Activated CD4-positive, alpha-beta memory T cell treated with anti-CD3 and anti-CD28 coated beads for 36 hours (primary cell): ENCODE measurements at regions not wholly inside any gene's neighbourhood (a gene's known extent, or its start where the extent isn't known, plus 50 kb on each side); places are given as distances from the start of the nearest gene placed in this dataset.

Source experiments
- CTCF ChIA-PET: fragments of 350-600 bp; sonication (Branson Sonifier 250); formaldehyde crosslinking; loops from one replicate; lab custom pipeline; 2021; ENCODE audit warnings: antibody characterized with exemption, inconsistent platforms; lab: Charles Lee
- POLR2A ChIA-PET: fragments of 350-600 bp; sonication (Branson Sonifier 250); formaldehyde crosslinking; loops from one replicate; lab custom pipeline; 2021; ENCODE audit warnings: antibody characterized with exemption; lab: Charles Lee
- DNase-seq: peaks from one replicate; pipeline ENCODE4 v3.0.0-alpha.2; 2020
- H3K27ac Mint-ChIP-seq: one replicate; pipeline ENCODE4 v1.8.0; 2021; ENCODE audit warnings: mixed read lengths
- H3K27me3 Mint-ChIP-seq: one replicate; pipeline ENCODE4 v1.8.0; 2021; ENCODE audit warnings: mixed read lengths
- H3K36me3 Mint-ChIP-seq: one replicate; pipeline ENCODE4 v1.8.0; 2021; ENCODE audit warnings: mixed read lengths
- H3K4me1 Mint-ChIP-seq: one replicate; pipeline ENCODE4 v1.8.0; 2021; ENCODE audit warnings: low read depth, mixed read lengths
- H3K4me3 Mint-ChIP-seq: one replicate; pipeline ENCODE4 v1.8.0; 2021; ENCODE audit warnings: mild to moderate bottlenecking, mixed read lengths
- H3K9me3 Mint-ChIP-seq: one replicate; pipeline ENCODE4 v1.8.0; 2021; ENCODE audit warnings: mixed read lengths
- intact Hi-C: fragments of 100-400 bp; cut with micrococcal nuclease; formaldehyde crosslinking; loops from one replicate; pipeline ENCODE4 v1.15.1; 2023

- Mint-ChIP-seq H3K4me3 (no peak overlapping the region), H3K36me3 (no peaks in the 10 kb centered on the region), H3K27ac (no peak overlapping the region), H3K27me3 (peaks cover 1% of the 10 kb centered on the region), H3K4me1 (no peaks in the 10 kb centered on the region), H3K9me3 (no peaks in the 10 kb centered on the region)
- no peak for DNase-seq
- ChIA-PET CTCF (interaction anchor here (1.4 kb wide), 1 partner anchor 8 kb away, joined by 3 read pairs; no protein-coding TSS in a partner anchor), POLR2A (no interaction called here)
- intact Hi-C loops, result no loop called here
These were observed 63.1 kb downstream of the LRRC32 start for GRCh38 chr11:76607431-76607830.

GRCh38 chr11:76605338-76606074, 65.0 kb downstream of the LRRC32 start:
- H3K4me1 Mint-ChIP-seq, result no peaks in the 10 kb centered on the region
- H3K4me3 Mint-ChIP-seq, result no peak overlapping the region
- CTCF ChIA-PET, result no interaction called here
- no peaks in the 10 kb centered on the region for H3K27me3 Mint-ChIP-seq
- POLR2A ChIA-PET, result no interaction called here
- H3K27ac Mint-ChIP-seq, result no peak overlapping the region
- no peaks in the 10 kb centered on the region for H3K36me3 Mint-ChIP-seq
- no peak for DNase-seq
- intact Hi-C loops, result no loop called here
- no peaks in the 10 kb centered on the region for H3K9me3 Mint-ChIP-seq

GRCh38 chr11:76604626-76605241, 65.8 kb downstream of the LRRC32 start:
- POLR2A ChIA-PET, result no interaction called here
- intact Hi-C loops, result no loop called here
- CTCF ChIA-PET, result no interaction called here
- no peaks in the 10 kb centered on the region for H3K27me3 Mint-ChIP-seq
- no peaks in the 10 kb centered on the region for H3K9me3 Mint-ChIP-seq
- H3K36me3 Mint-ChIP-seq, result no peaks in the 10 kb centered on the region
- no peak for DNase-seq
- no peaks in the 10 kb centered on the region for H3K4me1 Mint-ChIP-seq
- no peak overlapping the region for H3K4me3 Mint-ChIP-seq
- no peak overlapping the region for H3K27ac Mint-ChIP-seq

DNA sequence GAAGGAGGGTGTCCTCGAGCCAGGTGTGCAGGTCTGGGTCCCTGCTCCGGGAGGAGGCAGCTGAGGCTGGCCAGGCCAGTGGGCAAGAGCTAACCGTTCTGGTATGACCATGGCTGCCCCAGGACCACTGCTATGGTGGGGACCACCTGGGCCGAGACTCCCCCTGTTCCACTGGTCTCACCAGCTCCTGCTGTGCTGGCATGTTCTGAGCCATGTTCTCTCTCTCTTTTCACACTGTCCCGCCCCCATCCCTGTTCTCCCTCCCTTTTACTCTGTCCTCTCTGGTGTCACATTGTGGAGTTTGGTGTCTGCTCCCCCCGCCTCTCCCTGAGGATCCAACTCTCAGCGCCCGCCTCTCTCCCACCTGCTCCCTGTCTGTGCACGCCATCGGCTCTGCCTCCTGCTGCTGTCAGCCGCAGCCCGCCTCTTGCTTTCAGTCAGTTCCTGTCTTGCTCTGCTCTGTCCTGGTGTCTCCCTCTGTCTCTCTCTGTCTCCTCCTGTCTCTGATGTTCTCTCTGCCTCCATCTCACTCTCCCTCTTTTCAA, 66.4 kb downstream of the LRRC32 start:
- Mint-ChIP-seq H3K36me3 (no peaks in the 10 kb centered on the region), H3K4me1 (no peaks in the 10 kb centered on the region), H3K27ac (no peak overlapping the region), H3K9me3 (no peaks in the 10 kb centered on the region), H3K4me3 (no peak overlapping the region), H3K27me3 (no peaks in the 10 kb centered on the region)
- CTCF ChIA-PET, result no interaction called here
- POLR2A ChIA-PET, result no interaction called here
- DNase-seq, result no peak
- intact Hi-C loops, result no loop called here

DNA sequence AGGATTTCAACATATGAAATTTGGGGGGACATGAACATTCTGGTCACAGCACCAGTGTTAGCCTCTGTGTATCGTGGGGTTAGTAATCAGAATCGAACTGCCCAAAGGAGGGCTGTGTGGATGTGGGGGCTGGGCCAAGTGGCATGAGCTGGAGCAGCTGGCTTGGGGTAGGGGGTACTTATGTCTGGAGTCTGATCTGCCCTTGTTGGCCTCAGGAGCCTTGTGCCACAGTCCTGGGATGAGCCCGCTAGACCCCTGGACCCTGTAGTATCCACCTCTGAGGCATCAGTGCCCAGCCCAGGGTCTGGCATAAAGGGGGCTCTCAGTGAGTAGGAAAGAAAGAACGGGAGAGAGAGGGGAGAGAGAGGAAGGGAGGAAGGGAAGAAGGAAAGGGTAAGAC, 67.3 kb downstream of the LRRC32 start:
- DNase-seq, result no peak
- H3K36me3 Mint-ChIP-seq, result no peaks in the 10 kb centered on the region
- no peaks in the 10 kb centered on the region for H3K9me3 Mint-ChIP-seq
- no peak overlapping the region for H3K4me3 Mint-ChIP-seq
- peaks cover 3% of the 10 kb centered on the region for H3K4me1 Mint-ChIP-seq
- no peak overlapping the region for H3K27ac Mint-ChIP-seq
- H3K27me3 Mint-ChIP-seq, result no peaks in the 10 kb centered on the region
- ChIA-PET CTCF (interaction anchor here (1.2 kb wide), 1 partner anchor 77 kb away, joined by 3 read pairs; no protein-coding TSS in a partner anchor), POLR2A (no interaction called here)
- intact Hi-C loops, result no loop called here
